Superior temporal gyrus (tissue), 1 donor: ENCODE measurements at regions not wholly inside any gene's neighbourhood (a gene's known extent, or its start where the extent isn't known, plus 50 kb on each side); places are given as distances from the start of the nearest gene placed in this dataset.
A peak's percentile ranks its signal among the peaks of the same experiment; 100 is the strongest.
"Not testable (repeated sequence)": the region's sequence is repeated elsewhere in the genome, so short reads cannot be mapped to it uniquely, and the experiment has no call there.

Experiments used
- DNase-seq: peaks from one replicate; pipeline ENCODE4 v3.0.0-alpha.2; 2016; ENCODE audit errors: extremely low spot score

DNA sequence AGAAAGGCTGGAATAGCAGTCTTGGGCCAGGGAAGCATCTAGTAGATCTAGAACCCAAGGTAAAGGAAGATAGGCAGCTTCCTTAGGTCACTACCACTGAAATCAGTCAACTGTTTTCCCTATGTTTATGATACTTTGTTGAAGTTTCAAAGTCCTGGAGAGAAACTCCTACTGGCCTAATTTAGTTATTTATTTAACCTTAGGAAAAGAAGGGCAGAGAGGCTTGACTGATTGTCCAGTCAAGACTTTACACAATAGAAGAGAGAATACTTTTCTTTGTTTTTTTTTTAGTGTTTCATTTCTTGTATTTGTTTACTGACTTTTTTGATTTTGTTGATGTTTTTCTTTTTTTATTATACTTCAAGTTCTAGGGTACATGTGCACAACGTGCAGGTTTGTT, 138.9 kb upstream of the PHYHIPL start:
- no peak for DNase-seq

DNA sequence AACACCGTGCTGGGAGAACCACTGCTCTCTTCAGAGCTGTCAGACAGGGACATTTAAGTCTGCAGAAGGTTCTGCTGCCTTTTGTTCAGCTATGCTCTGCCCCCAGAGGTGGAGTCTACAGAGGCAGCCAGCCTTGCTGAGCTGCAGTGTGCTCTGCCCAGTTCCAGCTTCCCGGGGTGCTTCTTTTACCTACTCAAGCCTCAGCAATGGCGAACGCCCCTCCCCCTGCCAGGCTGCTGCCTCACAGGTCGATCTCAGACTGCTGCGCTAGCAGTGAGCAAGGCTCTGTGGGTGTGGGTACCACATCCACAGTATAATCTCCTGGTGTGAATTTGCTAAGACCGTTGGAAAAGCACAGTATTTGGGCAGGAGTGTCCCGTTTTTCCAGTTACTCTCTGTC, 133.1 kb upstream of the PHYHIPL start:
- not testable (repeated sequence) for DNase-seq

GRCh38 chr10:59047180-59047579, 129.3 kb upstream of the PHYHIPL start:
- DNase-seq = no peak

DNA sequence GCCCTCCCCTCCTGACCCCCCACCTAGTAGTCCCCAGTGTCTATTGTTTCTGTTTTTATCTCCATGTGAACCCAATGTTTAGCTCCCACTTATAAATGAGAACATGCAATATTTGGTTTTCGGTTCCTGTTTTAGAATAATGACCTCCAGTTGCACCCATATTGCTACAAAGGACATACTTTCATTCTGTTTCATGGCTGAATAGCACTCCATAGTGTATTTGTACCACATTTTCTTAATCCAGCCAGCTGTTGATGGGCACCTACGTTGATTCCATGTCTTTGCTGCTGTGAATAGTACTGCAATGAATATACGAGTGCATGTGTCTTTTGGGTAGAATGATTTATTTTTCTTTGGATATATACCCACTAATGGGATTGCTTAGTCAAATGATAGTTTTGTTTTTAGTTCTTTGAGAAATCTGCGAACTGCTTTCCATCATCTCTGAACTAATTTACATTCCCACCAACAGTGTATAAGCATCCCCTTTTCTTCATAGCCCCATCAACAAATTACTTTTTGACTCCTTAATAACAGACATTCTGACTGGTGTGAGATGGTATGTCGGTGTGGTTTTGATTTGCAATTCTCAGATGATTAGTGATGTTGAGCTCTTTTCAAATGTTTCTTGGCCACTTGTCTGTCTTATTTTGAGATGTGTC, 128.4 kb upstream of the PHYHIPL start:
- DNase-seq = no peak

GRCh38 chr10:59053502-59053901, 122.9 kb upstream of the PHYHIPL start:
- DNase-seq = not testable (repeated sequence)

DNA sequence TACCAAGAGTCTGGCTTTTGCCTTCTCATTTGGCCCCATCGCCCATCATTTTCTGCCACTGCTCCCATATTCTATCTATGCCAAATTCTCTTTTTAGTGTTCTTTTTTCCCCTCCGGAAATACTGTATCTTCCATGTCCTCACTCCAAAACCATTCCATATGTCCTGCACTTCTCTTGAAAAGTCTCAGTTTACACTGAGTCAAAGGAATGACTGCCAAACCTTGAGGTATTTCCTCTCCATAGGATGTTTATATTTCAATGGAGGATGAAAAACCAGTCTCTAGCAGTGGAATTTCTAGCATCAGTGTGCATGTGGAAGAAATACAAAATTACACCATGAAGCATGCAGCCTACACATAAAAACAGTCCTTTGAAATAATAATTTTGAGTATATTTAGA, 121.4 kb upstream of the PHYHIPL start:
- no peak for DNase-seq

GRCh38 chr10:59057345-59057744, 119.1 kb upstream of the PHYHIPL start:
- DNase-seq = peak; percentile 56

- DNase-seq = no peak
Measured at GRCh38 chr10:59060852-59061251, 115.6 kb upstream of the PHYHIPL start.

- DNase-seq = no peak
Measured at GRCh38 chr10:59063491-59063890, 113.0 kb upstream of the PHYHIPL start.

- peak; percentile 79 for DNase-seq
Measured at GRCh38 chr10:59064080-59064692, 112.3 kb upstream of the PHYHIPL start.

DNA sequence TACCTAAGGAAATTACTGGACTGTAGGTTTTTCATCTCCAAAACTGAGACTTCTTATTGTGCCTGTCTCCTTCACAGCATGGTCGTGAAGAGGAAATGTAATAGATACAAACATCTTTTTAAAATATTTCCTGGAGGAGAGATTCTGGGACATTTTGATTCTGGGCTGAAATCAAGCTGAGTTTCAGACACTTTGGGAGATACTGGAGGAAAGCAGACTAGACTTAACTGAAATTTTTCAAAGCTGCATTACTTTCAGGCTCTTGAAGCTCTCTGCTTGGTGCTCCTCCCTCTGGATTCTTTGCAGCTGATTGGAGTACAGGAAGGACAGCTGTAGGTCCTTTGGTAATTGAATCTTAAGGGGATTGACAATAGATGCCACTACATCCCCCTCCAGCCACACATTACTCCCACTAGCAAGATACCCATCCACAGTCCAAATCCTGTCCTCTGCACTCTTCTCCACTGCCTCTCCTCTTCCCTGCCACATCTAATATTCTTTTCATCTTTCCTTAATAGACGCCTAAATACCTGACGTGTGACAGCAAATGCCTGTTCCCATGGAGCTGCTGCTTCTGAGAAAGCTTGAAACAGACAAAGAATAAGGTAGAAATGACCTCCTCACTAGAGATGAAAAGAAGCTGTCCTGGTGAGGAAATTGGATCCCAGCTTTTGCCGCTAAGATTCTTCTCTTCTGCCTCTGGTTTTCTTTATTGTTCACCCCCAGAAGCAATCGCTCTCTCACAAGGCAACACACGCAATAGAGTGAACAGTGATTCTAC, 111.5 kb upstream of the PHYHIPL start:
- peak; percentile 51 for DNase-seq

DNA sequence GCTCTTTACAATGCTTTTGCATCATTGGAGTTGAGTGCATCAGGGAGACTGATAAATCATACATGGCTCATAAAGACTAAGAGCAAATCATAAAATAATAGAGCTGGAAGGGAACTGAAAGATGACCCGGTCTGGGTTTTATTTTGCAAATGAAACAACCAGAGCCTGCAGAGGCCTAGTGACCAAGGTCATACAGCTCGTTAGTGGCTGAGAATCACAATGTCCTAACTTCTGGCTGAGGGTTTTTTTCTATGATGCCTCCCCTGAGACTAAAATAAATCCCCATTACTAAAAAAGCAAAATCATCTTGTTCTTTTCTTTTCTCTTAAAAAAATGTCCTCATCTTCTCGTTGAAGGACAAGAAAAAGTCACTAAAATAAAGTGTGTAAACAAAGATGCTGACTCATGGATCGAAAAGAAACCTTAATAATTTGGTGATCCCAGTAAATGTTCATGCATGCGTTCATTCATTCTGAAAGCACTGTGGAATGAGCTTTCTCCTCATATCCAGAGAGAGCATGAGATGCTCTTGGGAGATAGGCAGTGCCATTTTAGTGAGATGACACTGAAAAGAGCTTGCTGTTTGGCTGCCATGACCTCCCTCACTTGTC, 107.8 kb upstream of the PHYHIPL start:
- no peak for DNase-seq

- no peak for DNase-seq
Measured at GRCh38 chr10:59072038-59072437, 104.4 kb upstream of the PHYHIPL start.

- DNase-seq = no peak
Measured at GRCh38 chr10:59073456-59074053, 102.9 kb upstream of the PHYHIPL start.

DNA sequence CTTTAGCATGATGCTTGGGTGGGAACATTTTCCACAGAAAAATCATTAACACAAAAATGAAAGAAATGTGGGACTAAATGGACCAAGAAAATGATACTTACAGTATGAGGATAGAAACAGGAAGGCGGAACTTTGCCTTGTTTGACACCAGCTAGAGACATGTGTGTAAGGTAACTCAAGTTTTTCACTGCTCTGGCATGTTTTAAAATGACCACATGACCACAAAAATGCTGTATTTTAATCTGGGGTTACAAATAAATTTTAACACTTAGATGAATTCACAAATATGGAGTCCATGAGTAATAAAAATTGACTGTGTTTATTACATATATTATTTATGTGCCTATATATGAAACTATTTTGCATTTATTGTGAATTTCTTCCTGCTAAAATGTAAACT, 100.9 kb upstream of the PHYHIPL start:
- DNase-seq = no peak

DNA sequence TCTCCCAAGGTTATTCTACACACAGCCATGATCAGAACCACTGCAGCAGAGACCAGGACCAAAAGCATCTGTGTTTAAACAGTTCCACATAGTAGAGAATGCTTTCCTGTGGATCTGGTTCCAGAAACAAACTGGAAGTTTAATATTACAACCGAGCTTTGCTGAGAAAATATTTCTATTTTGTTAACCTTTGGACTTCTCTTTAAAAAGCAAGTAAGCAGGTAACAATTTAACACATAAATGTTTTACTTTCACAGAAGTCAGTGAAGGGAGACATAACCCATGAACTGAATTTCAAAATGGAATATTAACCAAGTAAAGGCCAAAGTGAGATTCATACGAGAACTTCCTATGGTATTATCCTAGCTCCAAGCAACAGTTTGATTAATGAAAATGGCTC, 98.6 kb upstream of the PHYHIPL start:
- no peak for DNase-seq

GRCh38 chr10:59078978-59079377, 97.5 kb upstream of the PHYHIPL start:
- DNase-seq = no peak

GRCh38 chr10:59079386-59080226, 96.8 kb upstream of the PHYHIPL start:
- DNase-seq = no peak

GRCh38 chr10:59082249-59082648, 94.2 kb upstream of the PHYHIPL start:
- DNase-seq = no peak

DNA sequence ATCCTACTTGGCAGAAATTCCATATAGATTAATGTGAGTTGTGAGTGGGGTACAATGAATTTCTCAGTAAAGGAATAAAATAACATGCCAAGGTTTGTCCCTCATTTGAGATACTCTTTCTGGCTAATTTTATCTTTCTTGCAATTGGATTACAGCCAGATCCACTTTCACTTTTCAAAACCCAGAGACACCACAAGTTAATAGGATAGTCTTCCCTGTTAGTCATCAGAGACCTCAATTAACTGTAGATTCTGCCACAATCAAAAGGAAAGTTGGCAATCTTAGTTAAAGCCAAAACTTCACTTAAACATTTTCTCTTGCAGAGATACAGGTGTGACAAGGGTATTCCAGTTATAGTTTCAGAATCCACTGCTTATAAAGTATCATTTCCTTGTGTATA, 91.4 kb upstream of the PHYHIPL start:
- DNase-seq = no peak
